Erythroblast (primary cell): ENCODE measurements at regions not wholly inside any gene's neighbourhood (a gene's known extent, or its start where the extent isn't known, plus 50 kb on each side); places are given as distances from the start of the nearest gene placed in this dataset.

Experiments used
- GATA1 ChIP-seq: IDR thresholded peaks from 2 replicates; pipeline ENCODE4 v1.6.1; 2011; ENCODE audit warnings: low read depth, mild to moderate bottlenecking, control low read depth, low read length, moderate library complexity
- POLR2A ChIP-seq: IDR thresholded peaks from 2 replicates; pipeline ENCODE4 v1.6.1; 2011; ENCODE audit warnings: mild to moderate bottlenecking, low read length

DNA sequence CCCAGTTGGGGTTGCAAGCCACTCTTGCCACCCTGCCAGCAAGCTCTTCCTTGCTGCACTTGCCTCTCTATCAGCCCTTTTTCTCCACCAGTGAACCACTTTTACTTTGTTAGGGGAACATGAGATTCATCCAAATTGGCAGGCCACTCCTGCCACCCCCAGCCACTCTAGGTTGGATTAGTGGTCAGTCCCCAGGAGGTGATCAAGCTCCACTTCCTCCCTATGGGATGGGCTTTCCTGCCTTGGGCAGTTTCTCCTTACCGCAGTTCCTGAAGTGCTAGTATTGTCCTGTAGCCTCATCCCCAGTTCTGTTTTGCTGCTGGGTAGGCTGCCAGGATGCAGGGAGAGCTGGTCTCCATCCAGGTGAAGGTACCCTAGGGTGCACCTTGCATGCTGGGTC, 104.5 kb downstream of the ALG10 start:
- TF ChIP-seq POLR2A (no peak), GATA1 (no peak)
